Urinary bladder (tissue), 3 donors: ENCODE measurements at regions not wholly inside any gene's neighbourhood (a gene's known extent, or its start where the extent isn't known, plus 50 kb on each side); places are given as distances from the start of the nearest gene placed in this dataset.
"Not testable (repeated sequence)": the region's sequence is repeated elsewhere in the genome, so short reads cannot be mapped to it uniquely, and the experiment has no call there.

ENCODE experiments used
- DNase-seq: peaks from one replicate; pipeline ENCODE4 v3.0.0-alpha.2; 2015; ENCODE audit errors: extremely low spot score
- H3K27ac ChIP-seq: one replicate; pipeline ENCODE4 v1.5.1; 2013; ENCODE audit warnings: low read depth, mild to moderate bottlenecking, moderate library complexity
- H3K36me3 ChIP-seq: one replicate; pipeline ENCODE4 v1.6.1; 2013; ENCODE audit warnings: mild to moderate bottlenecking, moderate library complexity; ENCODE audit not compliant: insufficient read depth
- H3K4me1 ChIP-seq: one replicate; pipeline ENCODE4 v1.6.1; 2013; ENCODE audit warnings: mild to moderate bottlenecking, moderate library complexity; ENCODE audit not compliant: insufficient read depth
- H3K4me3 ChIP-seq: one replicate; pipeline ENCODE4 v1.5.1; 2013; ENCODE audit warnings: low read depth, low read length
- WGBS: extraction: QIAGEN DNeasy Blood & Tissue Kit; methylation state at CpG from one replicate; pipeline ENCODE4 v1.1.7; 2013; 5-methylcytosine and 5-hydroxymethylcytosine counted together
- donor health status: healthy with polysubstance abuse.
- donor health status: healthy.

GRCh38 chr15:30729880-30730590 lies 104.1 kb downstream of the ARHGAP11B start:
- 70% methylated on average over 2 of the region's 2 CpGs for WGBS
- not testable (repeated sequence) for H3K27ac ChIP-seq, H3K4me3 ChIP-seq, H3K36me3 ChIP-seq, DNase-seq, H3K4me1 ChIP-seq

- WGBS, result 87% methylated on average over 3 of the region's 3 CpGs
- H3K27ac ChIP-seq, H3K36me3 ChIP-seq, H3K4me3 ChIP-seq, H3K4me1 ChIP-seq, DNase-seq: not testable (repeated sequence)
These were observed 104.7 kb downstream of the ARHGAP11B start for GRCh38 chr15:30730633-30731032.

GRCh38 chr15:30732100-30732499 lies 106.2 kb downstream of the ARHGAP11B start:
- 92% methylated on average over 4 of the region's 4 CpGs for WGBS
- H3K4me1 ChIP-seq, H3K36me3 ChIP-seq, H3K27ac ChIP-seq, H3K4me3 ChIP-seq, DNase-seq: not testable (repeated sequence)

GRCh38 chr15:30735884-30736564 lies 110.1 kb downstream of the ARHGAP11B start:
- H3K4me3 ChIP-seq, H3K4me1 ChIP-seq, DNase-seq, H3K27ac ChIP-seq, H3K36me3 ChIP-seq: not testable (repeated sequence)
- WGBS, result 85% methylated on average over 10 of the region's 10 CpGs

GRCh38 chr15:30742796-30743195 lies 116.9 kb downstream of the ARHGAP11B start:
- not testable (repeated sequence) for DNase-seq, H3K4me3 ChIP-seq, H3K4me1 ChIP-seq, H3K36me3 ChIP-seq, H3K27ac ChIP-seq
- 91% methylated on average over 3 of the region's 3 CpGs for WGBS

- not testable (repeated sequence) for H3K36me3 ChIP-seq, H3K27ac ChIP-seq, DNase-seq
These were observed 123.1 kb downstream of the ARHGAP11B start for GRCh38 chr15:30749048-30749447.

GRCh38 chr15:30755036-30755687 lies 129.2 kb downstream of the ARHGAP11B start:
- H3K27ac ChIP-seq, DNase-seq, H3K36me3 ChIP-seq, H3K4me1 ChIP-seq, H3K4me3 ChIP-seq: not testable (repeated sequence)
- 5% methylated on average over 4 of the region's 7 CpGs for WGBS

More at GRCh38 chr15:30749048-30749447, 123.1 kb downstream of the ARHGAP11B start:
- WGBS, result no CpG with 5 or more reads among the region's 1 CpG
- not testable (repeated sequence) for H3K4me3 ChIP-seq, H3K4me1 ChIP-seq

GRCh38 chr15:30760633-30761032 lies 134.7 kb downstream of the ARHGAP11B start:
- H3K4me1 ChIP-seq, DNase-seq, H3K27ac ChIP-seq, H3K36me3 ChIP-seq, H3K4me3 ChIP-seq: not testable (repeated sequence)
- WGBS, result 96% methylated on average over 5 of the region's 5 CpGs

GRCh38 chr15:30761365-30761764 lies 135.4 kb downstream of the ARHGAP11B start:
- not testable (repeated sequence) for H3K36me3 ChIP-seq, H3K4me1 ChIP-seq, DNase-seq, H3K27ac ChIP-seq, H3K4me3 ChIP-seq
- WGBS, result 89% methylated on average over 2 of the region's 4 CpGs

- H3K4me1 ChIP-seq, DNase-seq, H3K27ac ChIP-seq, H3K4me3 ChIP-seq, H3K36me3 ChIP-seq: not testable (repeated sequence)
- 89% methylated on average over 12 of the region's 12 CpGs for WGBS
These were observed 134.2 kb upstream of the FAN1 start for GRCh38 chr15:30769390-30770124.

GRCh38 chr15:30770759-30771158 lies 133.0 kb upstream of the FAN1 start:
- DNase-seq, result no peak
- H3K27ac ChIP-seq, result no peak overlapping the region
- no peaks in the 10 kb centered on the region for H3K4me1 ChIP-seq
- no peak overlapping the region for H3K4me3 ChIP-seq
- 97% methylated on average over 17 of the region's 17 CpGs for WGBS
- no peaks in the 10 kb centered on the region for H3K36me3 ChIP-seq

GRCh38 chr15:30783019-30783418 lies 120.7 kb upstream of the FAN1 start:
- H3K4me1 ChIP-seq, result no peaks in the 10 kb centered on the region
- no peak for DNase-seq
- 94% methylated on average over 17 of the region's 17 CpGs for WGBS
- H3K27ac ChIP-seq, result no peak overlapping the region
- no peaks in the 10 kb centered on the region for H3K36me3 ChIP-seq
- H3K4me3 ChIP-seq, result no peak overlapping the region

GRCh38 chr15:30788595-30788994 lies 115.1 kb upstream of the FAN1 start:
- no peak overlapping the region for H3K4me3 ChIP-seq
- H3K27ac ChIP-seq, result no peak overlapping the region
- H3K4me1 ChIP-seq, result no peaks in the 10 kb centered on the region
- no peaks in the 10 kb centered on the region for H3K36me3 ChIP-seq
- DNase-seq, result no peak
